Choroid plexus epithelial cell (primary cell): ENCODE measurements at regions not wholly inside any gene's neighbourhood (a gene's known extent, or its start where the extent isn't known, plus 50 kb on each side); places are given as distances from the start of the nearest gene placed in this dataset.
"Not testable (repeated sequence)": the region's sequence is repeated elsewhere in the genome, so short reads cannot be mapped to it uniquely, and the experiment has no call there.

Experiments used
- DNase-seq: peaks from one replicate; pipeline ENCODE4 v3.0.0-alpha.2; 2010; ENCODE audit warnings: low read depth
- H3K4me3 ChIP-seq: 2 replicates; pipeline ENCODE4 v1.5.1; 2011; ENCODE audit warnings: low read depth, mild to moderate bottlenecking, control low read depth, low read length, moderate library complexity
- CTCF ChIP-seq: conservative IDR thresholded peaks from 2 replicates; pipeline ENCODE4 v1.5.1; 2011; ENCODE audit warnings: low read depth, mild to moderate bottlenecking, control low read depth, inconsistent platforms, low read length, moderate library complexity

- no peak overlapping the region for H3K4me3 ChIP-seq
- no peak for TF ChIP-seq CTCF
Observed at GRCh38 chr6:7016226-7016625, 91.5 kb upstream of the RREB1 start.

GRCh38 chr6:7021301-7021700 is 86.5 kb upstream of the RREB1 start:
- no peak for DNase-seq
- H3K4me3 ChIP-seq: no peak overlapping the region
- TF ChIP-seq CTCF: no peak

More at GRCh38 chr6:7016226-7016625, 91.5 kb upstream of the RREB1 start:
- no peak for DNase-seq

GRCh38 chr6:7025861-7026260 is 81.9 kb upstream of the RREB1 start:
- no peak overlapping the region for H3K4me3 ChIP-seq
- DNase-seq: no peak
- TF ChIP-seq CTCF: no peak

GRCh38 chr6:7028963-7029362 is 78.8 kb upstream of the RREB1 start:
- DNase-seq, H3K4me3 ChIP-seq: not testable (repeated sequence)

GRCh38 chr6:7030968-7031367 is 76.8 kb upstream of the RREB1 start:
- H3K4me3 ChIP-seq, DNase-seq: not testable (repeated sequence)

- no peak for TF ChIP-seq CTCF
- no peak for DNase-seq
- H3K4me3 ChIP-seq: no peak overlapping the region
Observed at GRCh38 chr6:7033202-7033601, 74.6 kb upstream of the RREB1 start.

GRCh38 chr6:7034055-7034454 is 73.7 kb upstream of the RREB1 start:
- H3K4me3 ChIP-seq: no peak overlapping the region
- DNase-seq: no peak
- no peak for TF ChIP-seq CTCF

GRCh38 chr6:7035837-7036249 is 71.9 kb upstream of the RREB1 start:
- peak; percentile 33 for DNase-seq
- no peak for TF ChIP-seq CTCF
- no peak overlapping the region for H3K4me3 ChIP-seq
